Astrocyte of the hippocampus (primary cell): ENCODE measurements at regions not wholly inside any gene's neighbourhood (a gene's known extent, or its start where the extent isn't known, plus 50 kb on each side); places are given as distances from the start of the nearest gene placed in this dataset.
"Not testable (repeated sequence)": the region's sequence is repeated elsewhere in the genome, so short reads cannot be mapped to it uniquely, and the experiment has no call there.

Experiments used
- DNase-seq: peaks from one replicate; pipeline ENCODE4 v3.0.0; 2011; ENCODE audit warnings: low read depth, low spot score

GRCh38 chr4:189810318-189811181, 130.1 kb upstream of the FRG1 start:
- DNase-seq, result not testable (repeated sequence)

DNA sequence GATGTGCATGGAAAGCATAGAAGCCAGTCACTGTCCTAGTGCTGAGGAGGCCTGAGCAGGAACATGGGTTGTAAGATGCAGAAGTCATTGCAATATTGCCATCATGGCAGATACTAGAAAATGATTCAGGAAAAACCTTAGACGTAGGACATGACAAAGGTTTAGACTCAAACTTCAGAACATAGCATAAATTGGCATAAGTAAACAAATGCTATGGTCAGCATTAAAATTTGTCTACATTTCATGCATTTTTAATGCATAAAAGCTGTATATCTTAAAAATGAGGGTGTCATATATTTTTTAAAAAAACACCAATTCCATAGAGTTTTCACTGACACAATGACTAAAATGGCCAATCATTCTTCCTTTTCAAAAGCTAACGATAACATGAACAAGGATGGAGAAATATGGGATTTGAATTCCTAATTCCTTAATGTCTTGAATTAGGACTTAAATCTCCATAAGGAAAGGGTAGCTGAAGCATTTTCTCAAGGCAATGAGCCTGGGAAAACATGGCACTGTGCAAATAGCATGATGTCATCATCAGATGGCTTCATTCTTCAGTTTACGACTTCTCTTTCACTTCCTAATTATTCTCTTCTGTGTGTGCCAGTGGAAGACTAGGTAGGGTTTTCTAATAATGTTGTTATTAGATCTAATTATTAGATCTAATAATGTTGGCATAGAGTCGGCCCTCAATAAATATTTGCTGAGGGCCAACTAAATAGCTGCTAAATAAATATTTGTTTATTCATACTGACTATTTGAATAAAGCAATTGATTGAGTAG, 125.1 kb upstream of the FRG1 start:
- DNase-seq, result no peak

DNA sequence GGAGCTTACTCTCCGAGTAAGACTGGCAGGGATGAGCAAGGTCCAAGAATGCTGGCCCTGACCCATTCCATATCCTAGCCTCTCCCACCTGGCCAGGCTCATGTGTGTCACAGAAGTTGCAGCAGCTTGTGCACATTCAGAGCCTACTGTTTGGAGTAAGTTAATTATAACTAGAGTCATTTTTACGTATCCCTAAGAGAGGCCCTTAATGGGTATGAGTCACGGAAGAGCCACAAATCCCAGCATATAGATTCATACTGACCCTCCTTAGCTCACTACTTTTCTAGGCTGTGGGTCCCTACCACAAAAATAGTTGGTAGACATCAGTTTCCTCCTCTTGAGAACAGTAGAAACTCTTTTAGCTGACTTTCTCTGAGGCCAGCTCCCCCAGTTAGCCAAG, 118.3 kb upstream of the FRG1 start:
- DNase-seq, result no peak

DNA sequence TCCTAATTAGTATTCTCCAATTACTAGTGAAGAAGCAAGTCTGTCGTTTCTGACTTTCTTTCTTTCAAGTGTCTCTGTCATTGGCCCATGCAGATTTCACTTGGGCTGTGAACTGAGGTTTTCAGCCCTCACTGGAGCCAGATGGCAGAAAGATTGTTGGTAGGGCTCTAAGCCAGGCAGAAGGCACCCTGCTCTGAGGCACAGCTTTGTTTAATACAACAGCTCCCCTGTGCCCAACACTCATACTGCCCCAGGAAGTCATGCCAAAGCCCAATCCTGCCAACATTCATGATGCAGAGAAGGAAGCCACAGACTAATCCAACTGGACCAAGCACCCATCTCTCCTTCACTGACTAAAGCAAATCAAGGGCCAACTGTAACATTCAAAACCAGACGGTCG, 117.1 kb upstream of the FRG1 start:
- no peak for DNase-seq

DNA sequence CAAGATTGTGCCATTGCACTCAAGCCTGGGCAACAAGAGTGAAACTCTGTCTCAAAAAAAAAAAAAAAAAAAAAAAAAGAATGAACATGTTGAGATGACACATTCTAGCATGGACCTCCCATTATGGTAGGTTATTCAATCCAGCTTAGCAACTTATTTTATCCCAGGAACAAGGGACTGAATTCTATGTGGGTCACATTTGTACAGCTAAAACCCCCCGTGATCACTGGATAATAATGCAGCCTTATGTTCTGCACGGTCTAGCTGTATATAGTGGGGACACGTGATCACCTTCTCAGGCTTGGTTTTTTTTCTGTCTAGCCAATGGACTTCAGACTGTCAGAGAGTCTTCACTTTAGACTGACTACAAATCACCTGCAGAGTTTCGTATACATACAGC, 115.2 kb upstream of the FRG1 start:
- no peak for DNase-seq

DNA sequence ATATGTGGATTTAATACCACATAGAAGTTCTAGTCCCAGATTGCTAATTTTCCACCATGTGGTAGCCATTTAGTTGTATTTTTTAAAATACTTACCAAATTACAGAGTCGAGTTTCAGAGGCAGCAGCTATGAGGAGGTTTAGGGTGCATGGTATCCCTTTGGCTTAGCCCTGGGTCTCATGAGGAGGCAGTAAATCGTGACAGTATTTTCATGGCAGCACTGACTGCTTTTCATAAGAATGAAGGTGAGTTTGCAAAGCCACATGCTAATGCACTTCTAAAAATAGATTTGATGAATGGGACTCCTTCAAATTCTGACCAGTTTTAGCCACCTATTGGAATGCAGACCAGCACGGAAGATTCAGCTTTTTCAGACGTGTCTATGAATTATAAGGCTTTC, 114.0 kb upstream of the FRG1 start:
- no peak for DNase-seq

DNA sequence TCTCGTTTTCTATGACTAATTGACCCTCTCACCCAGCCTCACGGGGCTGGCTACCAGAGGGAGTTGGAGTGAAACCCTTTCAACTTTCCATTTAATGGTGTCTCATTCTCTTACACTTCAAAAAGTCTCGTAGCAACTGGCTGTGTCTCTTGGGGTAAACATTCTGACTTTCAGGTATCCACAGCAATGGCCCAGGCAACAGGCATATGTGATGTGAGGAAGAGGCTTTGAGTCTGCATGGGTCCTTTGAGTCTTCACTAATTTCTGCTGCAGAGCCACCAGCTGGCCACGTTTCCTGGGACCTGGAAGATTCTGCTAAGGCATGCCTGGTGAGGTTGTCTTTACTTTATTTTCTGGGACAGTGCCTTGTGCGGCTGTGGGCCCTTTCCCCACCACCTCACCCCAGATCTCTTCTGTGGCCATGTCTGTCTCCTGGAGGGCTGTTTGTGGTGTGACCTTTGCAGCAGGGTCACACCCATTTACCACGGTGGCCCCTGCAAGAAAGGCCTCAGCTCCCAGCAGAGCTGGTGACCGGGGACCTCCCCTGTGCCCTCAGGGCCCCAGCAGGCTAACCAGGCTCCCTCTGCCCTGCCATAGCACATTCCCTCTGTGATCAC, 112.5 kb upstream of the FRG1 start:
- DNase-seq, result no peak

GRCh38 chr4:189832528-189832927, 108.1 kb upstream of the FRG1 start:
- DNase-seq, result no peak

- no peak for DNase-seq
These were observed 106.1 kb upstream of the FRG1 start for GRCh38 chr4:189834616-189835015.

- DNase-seq, result no peak
These were observed 105.2 kb upstream of the FRG1 start for GRCh38 chr4:189835505-189835904.

DNA sequence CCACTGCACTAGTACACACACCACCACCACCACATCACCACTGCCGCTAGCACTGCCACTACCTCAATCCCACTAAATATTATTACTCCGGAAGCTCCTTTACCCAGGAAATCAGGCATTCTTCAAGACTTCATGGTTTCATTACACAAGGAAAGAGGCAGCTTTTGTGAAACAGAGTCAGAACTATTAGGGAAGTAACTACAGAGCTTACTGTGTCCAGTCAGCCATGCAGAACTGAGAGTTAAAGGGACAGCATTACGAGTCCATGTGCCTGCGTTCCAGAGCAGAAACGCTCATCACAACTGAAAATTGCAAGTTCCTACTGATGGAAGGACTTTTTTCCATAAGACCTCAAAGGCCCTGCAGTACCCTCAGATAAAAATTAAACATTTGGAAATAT, 103.2 kb upstream of the FRG1 start:
- no peak for DNase-seq

DNA sequence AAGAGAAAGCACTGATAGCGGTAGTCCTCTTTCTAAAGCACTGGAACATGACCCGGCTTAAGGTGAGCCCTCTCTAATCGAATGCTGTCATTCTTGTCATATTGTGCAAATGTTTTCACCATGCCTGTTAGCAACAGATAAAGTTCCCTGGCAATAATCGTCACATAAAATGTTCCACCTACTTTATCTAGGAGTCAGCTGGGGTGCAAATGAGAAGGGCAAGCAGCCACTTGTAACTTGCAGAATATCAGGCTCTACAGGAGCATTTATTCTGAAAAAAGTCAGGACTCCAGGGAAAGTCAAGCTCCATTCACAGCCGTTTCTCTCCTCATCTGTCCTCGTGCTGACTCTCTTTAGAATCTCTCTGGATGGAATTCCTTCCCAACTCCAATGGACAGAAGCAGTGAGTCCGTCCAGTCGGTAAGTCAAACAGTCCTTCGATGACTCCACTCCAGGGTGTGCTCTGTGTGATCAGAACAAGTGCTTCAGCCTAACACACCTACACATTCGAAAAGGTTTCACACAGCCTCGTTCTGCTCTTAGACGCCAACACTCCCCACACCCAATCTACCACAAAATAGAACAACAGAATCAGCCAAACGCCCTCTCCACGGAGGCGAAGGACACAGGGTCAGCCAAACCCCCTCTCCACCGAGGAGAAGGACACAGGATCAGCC, 101.7 kb upstream of the FRG1 start:
- DNase-seq, result no peak

- no peak for DNase-seq
These were observed 100.3 kb upstream of the FRG1 start for GRCh38 chr4:189840356-189840755.

DNA sequence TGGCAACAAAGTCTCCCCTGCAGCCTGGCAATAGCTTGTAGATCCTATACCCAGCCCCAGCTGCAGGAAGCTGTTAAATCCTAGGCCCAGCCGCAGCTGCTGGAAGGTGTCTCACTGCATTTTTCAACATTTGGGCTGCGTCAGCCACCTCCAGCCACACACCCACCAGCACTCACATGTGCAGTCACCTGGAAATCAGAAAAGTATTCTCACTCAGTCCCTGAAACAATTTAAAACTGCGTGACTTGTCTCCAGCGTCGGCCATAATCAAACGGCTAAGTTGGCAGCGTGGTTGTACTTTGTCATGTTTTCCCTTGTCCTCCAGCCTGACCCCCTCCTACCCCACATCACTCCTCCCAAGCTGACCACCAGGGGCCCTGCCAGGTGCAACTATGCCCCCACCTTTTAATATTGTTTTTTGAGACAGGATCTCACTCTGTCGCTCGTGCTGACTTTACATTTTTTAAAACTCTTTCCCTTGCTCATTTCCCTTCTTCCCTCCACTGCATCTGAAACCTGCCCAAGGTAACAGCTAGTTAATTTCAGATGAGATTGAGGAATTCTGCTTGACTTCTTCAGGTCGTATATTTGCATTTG, 97.2 kb upstream of the FRG1 start:
- DNase-seq, result no peak

- DNase-seq, result no peak
These were observed 95.4 kb upstream of the FRG1 start for GRCh38 chr4:189845145-189845846.

DNA sequence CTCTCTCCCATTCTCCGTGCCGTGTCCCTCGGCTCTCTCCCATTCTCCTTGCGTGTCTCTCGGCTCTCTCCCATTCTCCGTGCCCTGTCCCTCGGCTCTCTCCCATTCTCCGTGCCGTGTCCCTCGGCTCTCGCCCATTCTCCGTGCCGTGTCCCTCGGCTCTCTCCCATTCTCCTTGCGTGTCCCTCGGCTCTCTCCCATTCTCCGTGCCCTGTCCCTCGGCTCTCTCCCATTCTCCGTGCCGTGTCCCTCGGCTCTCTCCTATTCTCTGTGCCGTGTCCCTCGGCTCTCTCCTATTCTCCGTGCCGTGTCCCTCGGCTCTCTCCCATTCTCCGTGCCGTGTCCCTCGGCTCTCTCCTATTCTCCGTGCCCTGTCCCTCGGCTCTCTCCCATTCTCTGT, 94.6 kb upstream of the FRG1 start:
- not testable (repeated sequence) for DNase-seq

DNA sequence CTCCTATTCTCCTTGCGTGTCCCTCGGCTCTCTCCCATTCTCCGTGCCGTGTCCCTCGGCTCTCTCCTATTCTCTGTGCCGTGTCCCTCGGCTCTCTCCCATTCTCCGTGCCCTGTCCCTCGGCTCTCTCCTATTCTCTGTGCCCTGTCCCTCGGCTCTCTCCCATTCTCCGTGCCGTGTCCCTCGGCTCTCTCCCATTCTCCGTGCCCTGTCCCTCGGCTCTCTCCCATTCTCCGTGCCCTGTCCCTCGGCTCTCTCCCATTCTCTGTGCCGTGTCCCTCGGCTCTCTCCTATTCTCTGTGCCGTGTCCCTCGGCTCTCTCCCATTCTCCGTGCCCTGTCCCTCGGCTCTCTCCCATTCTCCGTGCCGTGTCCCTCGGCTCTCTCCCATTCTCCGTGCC, 94.1 kb upstream of the FRG1 start:
- DNase-seq, result not testable (repeated sequence)

DNA sequence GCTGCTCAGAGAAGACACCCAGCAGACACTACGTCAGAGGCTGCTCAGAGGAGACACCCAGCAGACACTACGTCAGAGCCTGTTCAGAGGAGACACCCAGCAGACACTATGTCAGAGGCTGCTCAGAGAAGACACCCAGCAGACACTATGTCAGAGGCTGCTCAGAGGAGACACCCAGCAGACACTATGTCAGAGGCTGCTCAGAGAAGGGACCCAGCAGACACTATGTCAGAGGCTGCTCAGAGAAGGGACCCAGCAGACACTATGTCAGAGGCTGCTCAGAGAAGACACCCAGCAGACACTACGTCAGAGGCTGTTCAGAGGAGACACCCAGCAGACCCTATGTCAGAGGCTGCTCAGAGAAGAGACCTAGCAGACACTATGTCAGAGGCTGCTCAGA, 92.0 kb upstream of the FRG1 start:
- peak; percentile 23 for DNase-seq

GRCh38 chr4:189850239-189850856, 90.3 kb upstream of the FRG1 start:
- DNase-seq, result no peak

DNA sequence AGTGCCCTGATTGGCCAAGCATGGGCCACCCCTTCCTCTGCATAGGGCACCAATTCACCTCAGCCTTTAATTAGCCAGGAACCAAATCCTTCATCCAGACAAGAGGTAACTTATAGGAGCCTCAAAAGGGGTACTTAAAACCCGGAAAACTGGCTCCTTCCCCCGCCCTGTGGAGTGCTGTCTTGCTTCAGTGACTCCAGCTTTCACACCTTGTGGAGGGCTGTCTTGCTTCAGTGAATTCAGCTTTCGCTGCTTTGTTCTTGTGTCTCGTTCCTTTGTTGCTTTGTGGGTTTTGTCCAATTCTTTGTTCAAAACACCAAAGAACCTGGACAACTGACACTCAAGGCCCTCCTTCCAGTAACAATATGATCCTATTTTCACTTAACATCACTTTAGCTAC, 82.2 kb upstream of the FRG1 start:
- DNase-seq, result no peak

GRCh38 chr4:189861101-189861500, 79.6 kb upstream of the FRG1 start:
- no peak for DNase-seq
